ENCODE measurements at regions not wholly inside any gene's neighbourhood (a gene's known extent, or its start where the extent isn't known, plus 50 kb on each side); places are given as distances from the start of the nearest gene placed in this dataset.

GRCh38 chr12:76247026-76247646 is 101.1 kb downstream of the BBS10 start:
- peaks cover 29% of the 10 kb centered on the region for H3K27me3 Mint-ChIP-seq
- no peak overlapping the region for H3K27ac Mint-ChIP-seq
- no peak for DNase-seq
- H3K9me3 Mint-ChIP-seq, result no peaks in the 10 kb centered on the region
- no peak overlapping the region for H3K4me3 Mint-ChIP-seq
- H3K4me1 Mint-ChIP-seq (ENCODE audit: low read depth), result no peaks in the 10 kb centered on the region
- H3K36me3 Mint-ChIP-seq (ENCODE audit: low read depth), result no peaks in the 10 kb centered on the region

GRCh38 chr12:76246611-76247010 is 101.6 kb downstream of the BBS10 start:
- no peak for DNase-seq
- Mint-ChIP-seq H3K27me3 (peaks cover 29% of the 10 kb centered on the region), H3K27ac (no peak overlapping the region), H3K9me3 (no peaks in the 10 kb centered on the region), H3K4me1 (ENCODE audit: low read depth) (no peaks in the 10 kb centered on the region), H3K4me3 (no peak overlapping the region), H3K36me3 (ENCODE audit: low read depth) (no peaks in the 10 kb centered on the region)

GRCh38 chr12:76244300-76244699 is 103.9 kb downstream of the BBS10 start:
- H3K27me3 Mint-ChIP-seq, result peaks cover 29% of the 10 kb centered on the region
- no peaks in the 10 kb centered on the region for H3K36me3 Mint-ChIP-seq (ENCODE audit: low read depth)
- no peaks in the 10 kb centered on the region for H3K4me1 Mint-ChIP-seq (ENCODE audit: low read depth)
- no peak for DNase-seq
- H3K27ac Mint-ChIP-seq, result no peak overlapping the region
- no peaks in the 10 kb centered on the region for H3K9me3 Mint-ChIP-seq
- H3K4me3 Mint-ChIP-seq, result no peak overlapping the region

GRCh38 chr12:76242813-76243550 is 105.2 kb downstream of the BBS10 start:
- Mint-ChIP-seq H3K27me3 (peaks cover 24% of the 10 kb centered on the region), H3K36me3 (ENCODE audit: low read depth) (no peaks in the 10 kb centered on the region), H3K4me1 (ENCODE audit: low read depth) (peaks cover 2% of the 10 kb centered on the region), H3K4me3 (no peak overlapping the region), H3K9me3 (no peaks in the 10 kb centered on the region), H3K27ac (no peak overlapping the region)
- DNase-seq, result no peak

GRCh38 chr12:76241371-76241770 is 106.8 kb downstream of the BBS10 start:
- peaks cover 2% of the 10 kb centered on the region for H3K4me1 Mint-ChIP-seq (ENCODE audit: low read depth)
- H3K36me3 Mint-ChIP-seq (ENCODE audit: low read depth), result no peaks in the 10 kb centered on the region
- DNase-seq, result no peak
- no peak overlapping the region for H3K4me3 Mint-ChIP-seq
- peaks cover 14% of the 10 kb centered on the region for H3K27me3 Mint-ChIP-seq
- no peak overlapping the region for H3K27ac Mint-ChIP-seq
- no peaks in the 10 kb centered on the region for H3K9me3 Mint-ChIP-seq

DNA sequence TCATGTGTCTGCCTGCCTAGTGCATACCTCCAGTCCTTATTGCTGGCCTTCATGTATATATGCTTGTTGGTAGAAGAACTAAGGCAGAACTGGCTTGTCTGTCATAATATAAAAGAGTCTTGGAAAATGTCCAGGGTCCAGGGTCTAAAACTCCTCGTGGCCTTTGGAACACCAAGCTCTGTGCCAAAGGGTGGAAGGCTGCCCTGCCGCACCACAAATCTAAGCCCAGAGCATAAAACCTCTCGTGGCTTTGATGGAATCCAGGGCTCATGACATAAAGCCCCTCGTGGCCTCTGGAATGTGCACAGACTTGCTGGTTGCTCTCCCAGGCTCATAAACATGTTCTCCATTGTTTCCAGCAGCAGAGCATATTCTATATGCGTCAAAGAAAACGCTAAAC is 107.9 kb downstream of the BBS10 start:
- H3K9me3 Mint-ChIP-seq, result no peaks in the 10 kb centered on the region
- H3K36me3 Mint-ChIP-seq (ENCODE audit: low read depth), result no peaks in the 10 kb centered on the region
- H3K4me1 Mint-ChIP-seq (ENCODE audit: low read depth), result peaks cover 2% of the 10 kb centered on the region
- H3K4me3 Mint-ChIP-seq, result no peak overlapping the region
- no peak for DNase-seq
- no peak overlapping the region for H3K27ac Mint-ChIP-seq
- H3K27me3 Mint-ChIP-seq, result peaks cover 6% of the 10 kb centered on the region

DNA sequence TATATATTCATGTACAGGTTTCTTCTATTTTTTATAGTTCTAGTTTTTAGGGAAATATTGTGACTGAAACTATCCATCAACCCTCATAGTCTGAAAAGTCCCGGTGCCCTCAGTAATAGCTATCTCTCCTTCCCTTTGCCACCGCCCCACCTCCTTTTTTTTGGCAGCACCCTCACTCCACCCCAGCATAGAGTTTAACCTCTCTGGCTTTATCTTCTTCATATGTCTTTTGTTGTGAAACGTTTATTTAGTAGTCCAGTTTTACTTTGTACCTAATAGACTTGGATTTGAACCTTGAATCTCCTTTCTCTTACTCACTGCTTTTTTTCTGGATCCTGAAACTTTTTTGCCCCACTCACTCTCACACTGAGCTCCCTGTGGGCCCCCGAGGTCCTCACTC is 109.5 kb downstream of the BBS10 start:
- peaks cover 3% of the 10 kb centered on the region for H3K27me3 Mint-ChIP-seq
- peaks cover 2% of the 10 kb centered on the region for H3K4me1 Mint-ChIP-seq (ENCODE audit: low read depth)
- no peaks in the 10 kb centered on the region for H3K9me3 Mint-ChIP-seq
- DNase-seq, result no peak
- H3K27ac Mint-ChIP-seq, result no peak overlapping the region
- H3K4me3 Mint-ChIP-seq, result no peak overlapping the region
- no peaks in the 10 kb centered on the region for H3K36me3 Mint-ChIP-seq (ENCODE audit: low read depth)

GRCh38 chr12:76237086-76237701 is 111.0 kb downstream of the BBS10 start:
- no peak overlapping the region for H3K4me3 Mint-ChIP-seq
- DNase-seq, result no peak
- H3K36me3 Mint-ChIP-seq (ENCODE audit: low read depth), result no peaks in the 10 kb centered on the region
- peaks cover 2% of the 10 kb centered on the region for H3K4me1 Mint-ChIP-seq (ENCODE audit: low read depth)
- no peaks in the 10 kb centered on the region for H3K9me3 Mint-ChIP-seq
- peaks cover 3% of the 10 kb centered on the region for H3K27me3 Mint-ChIP-seq
- H3K27ac Mint-ChIP-seq, result no peak overlapping the region

DNA sequence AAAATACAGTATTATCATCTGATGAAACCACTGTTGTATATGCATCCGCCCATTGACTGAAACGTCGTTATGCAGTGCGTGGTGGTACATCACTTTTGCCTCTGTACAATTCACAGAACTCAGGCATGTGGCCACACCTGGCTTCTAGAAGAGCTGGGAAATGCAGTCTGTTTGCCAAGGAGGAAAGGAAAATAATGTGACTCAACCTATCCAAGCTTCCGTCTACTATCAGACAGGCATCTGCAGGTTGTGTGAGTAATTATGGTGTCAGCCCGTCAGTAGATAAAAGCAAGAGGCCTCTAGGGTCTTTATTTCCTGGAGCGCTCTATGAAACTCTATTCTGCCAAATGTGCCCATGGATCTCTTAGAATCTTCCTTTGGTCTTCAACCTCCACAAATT is 111.6 kb downstream of the BBS10 start:
- DNase-seq, result no peak
- H3K4me3 Mint-ChIP-seq, result no peak overlapping the region
- H3K4me1 Mint-ChIP-seq (ENCODE audit: low read depth), result peaks cover 2% of the 10 kb centered on the region
- peaks cover 3% of the 10 kb centered on the region for H3K27me3 Mint-ChIP-seq
- H3K27ac Mint-ChIP-seq, result no peak overlapping the region
- H3K9me3 Mint-ChIP-seq, result no peaks in the 10 kb centered on the region
- H3K36me3 Mint-ChIP-seq (ENCODE audit: low read depth), result no peaks in the 10 kb centered on the region

- H3K27ac Mint-ChIP-seq, result no peak overlapping the region
- H3K9me3 Mint-ChIP-seq, result no peaks in the 10 kb centered on the region
- no peaks in the 10 kb centered on the region for H3K36me3 Mint-ChIP-seq (ENCODE audit: low read depth)
- DNase-seq, result no peak
- H3K27me3 Mint-ChIP-seq, result peaks cover 3% of the 10 kb centered on the region
- peaks cover 2% of the 10 kb centered on the region for H3K4me1 Mint-ChIP-seq (ENCODE audit: low read depth)
- no peak overlapping the region for H3K4me3 Mint-ChIP-seq
Measured at GRCh38 chr12:76234741-76235140, 113.5 kb downstream of the BBS10 start.

DNA sequence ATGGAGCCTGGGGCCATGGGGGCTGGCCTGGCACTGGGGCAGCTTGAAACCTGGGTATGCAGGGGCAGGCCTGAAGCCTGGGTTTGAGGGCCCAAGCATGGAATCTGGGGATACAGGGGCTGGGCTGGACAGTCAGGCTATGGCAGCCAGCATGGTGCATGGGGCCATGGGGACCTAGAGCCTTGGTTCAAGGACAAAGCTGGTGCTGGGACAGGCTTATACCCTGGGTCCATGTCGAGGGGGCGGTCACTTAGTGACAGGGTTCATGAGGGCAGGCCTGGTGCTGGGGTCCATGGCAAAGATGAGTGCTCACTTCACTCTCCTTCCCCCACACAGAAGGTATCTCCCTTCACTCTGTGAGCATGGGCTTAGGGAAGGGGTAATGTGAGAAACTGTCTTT is 116.2 kb downstream of the BBS10 start:
- no peaks in the 10 kb centered on the region for H3K4me1 Mint-ChIP-seq (ENCODE audit: low read depth)
- H3K27me3 Mint-ChIP-seq, result peaks cover 11% of the 10 kb centered on the region
- H3K4me3 Mint-ChIP-seq, result no peak overlapping the region
- H3K9me3 Mint-ChIP-seq, result no peaks in the 10 kb centered on the region
- no peak overlapping the region for H3K27ac Mint-ChIP-seq
- DNase-seq, result no peak
- H3K36me3 Mint-ChIP-seq (ENCODE audit: low read depth), result no peaks in the 10 kb centered on the region

DNA sequence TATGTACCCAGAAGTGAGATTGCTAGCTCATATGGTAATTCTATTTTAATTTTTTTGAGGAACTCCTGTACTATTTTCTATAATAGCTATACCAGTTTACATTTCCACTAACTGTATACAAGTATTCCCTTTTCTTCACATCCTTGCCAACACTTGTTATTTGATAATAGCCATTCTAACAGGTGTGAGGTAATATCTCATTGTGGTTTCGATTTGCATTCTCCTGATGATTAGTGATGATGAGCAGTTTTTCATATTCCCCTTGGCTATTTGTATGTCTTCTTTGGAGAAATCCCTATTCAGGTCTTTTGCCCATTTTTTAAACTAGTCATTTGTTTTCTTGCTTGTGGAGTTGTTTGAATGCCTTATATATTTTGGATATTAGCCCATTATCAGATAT is 121.3 kb downstream of the BBS10 start:
- H3K36me3 Mint-ChIP-seq (ENCODE audit: low read depth), result no peaks in the 10 kb centered on the region

DNA sequence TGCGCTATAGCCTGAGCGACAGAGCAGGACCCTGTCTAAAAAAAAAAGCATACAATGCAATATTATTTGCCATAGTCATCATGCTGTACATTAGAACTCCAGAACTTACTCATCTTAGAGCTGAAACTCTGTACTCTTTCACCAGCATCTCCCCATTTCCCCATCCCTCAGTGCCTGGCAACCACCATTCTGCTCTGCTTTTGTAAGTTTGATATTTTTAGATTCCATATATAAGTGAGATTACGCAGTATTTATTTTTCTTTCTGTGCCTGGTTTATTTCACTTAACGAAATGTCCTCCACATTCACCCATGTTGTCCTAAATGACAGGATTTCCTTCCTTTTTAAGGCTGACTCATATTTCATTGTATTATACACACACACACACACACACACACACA is 121.8 kb downstream of the BBS10 start:
- Mint-ChIP-seq H3K27me3 (peaks cover 8% of the 10 kb centered on the region), H3K4me1 (ENCODE audit: low read depth) (peaks cover 4% of the 10 kb centered on the region), H3K9me3 (no peaks in the 10 kb centered on the region), H3K27ac (no peak overlapping the region), H3K4me3 (no peak overlapping the region), H3K36me3 (ENCODE audit: low read depth) (no peaks in the 10 kb centered on the region)
- DNase-seq, result no peak

More for the DNA sequence above, 121.3 kb downstream of the BBS10 start:
- no peak overlapping the region for H3K27ac Mint-ChIP-seq
- H3K9me3 Mint-ChIP-seq, result no peaks in the 10 kb centered on the region
- no peak overlapping the region for H3K4me3 Mint-ChIP-seq
- peaks cover 8% of the 10 kb centered on the region for H3K27me3 Mint-ChIP-seq
- no peak for DNase-seq
- H3K4me1 Mint-ChIP-seq (ENCODE audit: low read depth), result peaks cover 4% of the 10 kb centered on the region

GRCh38 chr12:76223869-76224268 is 124.3 kb downstream of the BBS10 start:
- H3K36me3 Mint-ChIP-seq (ENCODE audit: low read depth), result no peaks in the 10 kb centered on the region
- H3K4me1 Mint-ChIP-seq (ENCODE audit: low read depth), result peaks cover 4% of the 10 kb centered on the region
- H3K4me3 Mint-ChIP-seq, result no peak overlapping the region
- no peaks in the 10 kb centered on the region for H3K9me3 Mint-ChIP-seq
- DNase-seq, result no peak
- H3K27ac Mint-ChIP-seq, result no peak overlapping the region
- peaks cover 7% of the 10 kb centered on the region for H3K27me3 Mint-ChIP-seq

- H3K4me1 Mint-ChIP-seq (ENCODE audit: low read depth), result no peaks in the 10 kb centered on the region
- H3K27ac Mint-ChIP-seq, result no peak overlapping the region
- peaks cover 3% of the 10 kb centered on the region for H3K27me3 Mint-ChIP-seq
- no peak for DNase-seq
- H3K4me3 Mint-ChIP-seq, result no peak overlapping the region
- H3K36me3 Mint-ChIP-seq (ENCODE audit: low read depth), result no peaks in the 10 kb centered on the region
- H3K9me3 Mint-ChIP-seq, result no peaks in the 10 kb centered on the region
Measured at GRCh38 chr12:76220980-76221379, 127.2 kb downstream of the BBS10 start.

Data from activated T-cell treated with anti-CD3 and anti-CD28 coated beads, Interleukin-2, amount 50 U/mL, for 24 hours (primary cell).